ENCODE measurements at regions not wholly inside any gene's neighbourhood (a gene's known extent, or its start where the extent isn't known, plus 50 kb on each side); places are given as distances from the start of the nearest gene placed in this dataset.

GRCh38 chr3:18149935-18150334 is 275.2 kb downstream of the SATB1 start:
- DNase-seq (ENCODE audit: extremely low read depth, low read depth) = no peak
- no peak overlapping the region for H3K4me3 ChIP-seq (replicated peaks; ENCODE audit: low read depth, low read length)
- TF ChIP-seq CTCF (IDR thresholded peaks at IDR 0.05; ENCODE audit: low read depth, low read length, missing control alignments) = no peak

- DNase-seq (ENCODE audit: extremely low read depth, low read depth) = no peak
- H3K4me3 ChIP-seq (replicated peaks; ENCODE audit: low read depth, low read length) = no peak overlapping the region
- no peak for TF ChIP-seq CTCF (IDR thresholded peaks at IDR 0.05; ENCODE audit: low read depth, low read length, missing control alignments)
Observed at GRCh38 chr3:18149386-18149785, 275.8 kb downstream of the SATB1 start.

GRCh38 chr3:18144571-18144970 is 280.6 kb downstream of the SATB1 start:
- TF ChIP-seq CTCF (IDR thresholded peaks at IDR 0.05; ENCODE audit: low read depth, low read length, missing control alignments) = no peak
- DNase-seq (ENCODE audit: extremely low read depth, low read depth) = no peak
- no peak overlapping the region for H3K4me3 ChIP-seq (replicated peaks; ENCODE audit: low read depth, low read length)

GRCh38 chr3:18143258-18143780 is 281.8 kb downstream of the SATB1 start:
- H3K4me3 ChIP-seq (replicated peaks; ENCODE audit: low read depth, low read length) = no peak overlapping the region
- no peak for TF ChIP-seq CTCF (IDR thresholded peaks at IDR 0.05; ENCODE audit: low read depth, low read length, missing control alignments)
- no peak for DNase-seq (ENCODE audit: extremely low read depth, low read depth)

GRCh38 chr3:18137958-18138357 is 287.2 kb downstream of the SATB1 start:
- DNase-seq (ENCODE audit: extremely low read depth, low read depth) = no peak
- no peak for TF ChIP-seq CTCF (IDR thresholded peaks at IDR 0.05; ENCODE audit: low read depth, low read length, missing control alignments)
- H3K4me3 ChIP-seq (replicated peaks; ENCODE audit: low read depth, low read length) = no peak overlapping the region

GRCh38 chr3:18135060-18135814 is 289.9 kb downstream of the SATB1 start:
- no peak overlapping the region for H3K4me3 ChIP-seq (replicated peaks; ENCODE audit: low read depth, low read length)
- DNase-seq (ENCODE audit: extremely low read depth, low read depth) = no peak
- no peak for TF ChIP-seq CTCF (IDR thresholded peaks at IDR 0.05; ENCODE audit: low read depth, low read length, missing control alignments)
